SIG-M5 treated with dmso at 0.1 percent for 504 hours (cell line): ENCODE measurements at regions not wholly inside any gene's neighbourhood (a gene's known extent, or its start where the extent isn't known, plus 50 kb on each side); places are given as distances from the start of the nearest gene placed in this dataset.
"Not testable (repeated sequence)": the region's sequence is repeated elsewhere in the genome, so short reads cannot be mapped to it uniquely, and the experiment has no call there.

Experiments used
- DNase-seq: peaks from one replicate; lab custom pipeline; 2025; ENCODE audit not compliant: unreplicated experiment; lab: John Stamatoyannopoulos, UW

GRCh38 chr2:55772109-55772980 lies 78.7 kb upstream of the PNPT1 start:
- DNase-seq = no peak

DNA sequence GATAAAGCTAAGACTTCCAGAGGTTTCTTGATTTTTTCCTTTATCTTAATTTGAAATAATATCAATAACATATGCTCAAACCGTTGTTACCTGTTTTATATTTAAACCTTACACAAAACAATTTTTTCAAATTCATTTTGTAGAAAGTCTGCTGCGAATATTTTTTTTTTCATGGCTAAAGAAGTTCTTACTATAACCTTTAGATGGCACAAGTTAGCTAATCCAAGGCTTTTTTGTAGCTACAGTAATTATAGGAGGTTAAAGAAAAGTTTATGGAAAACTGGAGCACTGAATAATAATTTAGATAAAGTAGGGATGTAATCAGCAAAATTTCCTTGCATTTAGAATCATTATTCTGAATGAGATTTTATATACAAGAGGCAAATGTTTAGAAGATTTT lies 78.0 kb upstream of the PNPT1 start:
- peak; percentile 11 for DNase-seq

DNA sequence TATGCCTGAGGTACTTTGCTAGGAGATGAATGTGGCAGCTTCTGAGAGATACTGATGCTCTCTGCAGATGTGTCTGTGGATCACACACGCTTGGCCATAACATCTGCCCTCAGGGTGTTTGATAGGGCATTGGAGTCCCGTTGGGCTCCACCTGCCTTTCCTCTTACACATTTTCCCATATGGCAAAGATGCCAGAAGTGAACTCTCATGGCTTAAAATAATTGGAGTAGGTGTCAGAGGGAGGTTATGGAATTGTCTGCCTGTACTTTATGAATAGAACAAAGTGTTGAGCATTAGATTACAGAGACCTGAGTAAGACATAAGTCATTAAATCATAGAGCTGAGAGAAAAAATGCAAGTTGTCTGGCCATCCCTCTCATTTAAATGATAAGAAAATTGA lies 75.3 kb upstream of the PNPT1 start:
- no peak for DNase-seq

GRCh38 chr2:55766947-55767346 lies 73.3 kb upstream of the PNPT1 start:
- DNase-seq = no peak

- DNase-seq = not testable (repeated sequence)
Observed at GRCh38 chr2:55765708-55766107, 72.1 kb upstream of the PNPT1 start.

DNA sequence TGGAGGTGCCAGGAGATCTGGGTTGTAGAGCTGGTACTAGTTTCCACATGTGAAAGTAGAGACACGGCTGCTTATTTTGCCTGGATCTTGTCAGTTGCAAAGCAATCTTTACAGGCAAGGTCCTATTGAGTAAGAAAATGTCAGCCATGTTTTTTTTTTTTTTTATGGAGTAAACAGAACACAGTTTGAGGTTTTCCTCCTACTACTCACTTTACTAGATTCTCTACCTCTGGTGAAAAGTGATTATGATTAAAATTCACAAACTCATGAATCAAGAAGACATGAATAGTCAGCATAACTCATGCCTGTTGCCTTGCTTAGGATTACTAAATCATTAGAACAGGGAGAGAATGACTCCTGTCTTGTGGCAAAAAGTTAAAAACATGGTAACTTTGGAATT lies 70.1 kb upstream of the PNPT1 start:
- no peak for DNase-seq

DNA sequence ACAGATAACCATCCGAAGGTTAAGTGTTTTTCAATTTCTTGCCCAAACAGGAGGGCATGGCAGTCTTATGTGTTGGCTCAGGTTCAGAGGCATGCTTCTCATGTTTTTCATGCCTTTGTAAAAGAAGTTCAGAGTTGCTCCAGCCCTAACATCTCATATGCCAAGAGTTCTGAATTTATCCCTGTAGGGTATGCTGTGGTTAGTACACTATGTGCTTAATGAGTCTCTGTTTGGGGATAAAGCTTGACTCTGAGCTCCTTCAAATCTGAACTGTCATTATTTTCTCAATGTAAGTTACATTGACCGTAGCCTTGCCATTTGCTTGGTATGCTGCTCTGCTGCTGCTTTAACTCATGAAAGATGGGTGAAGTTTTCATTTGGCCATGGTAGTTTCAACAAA lies 67.9 kb upstream of the PNPT1 start:
- DNase-seq = no peak

DNA sequence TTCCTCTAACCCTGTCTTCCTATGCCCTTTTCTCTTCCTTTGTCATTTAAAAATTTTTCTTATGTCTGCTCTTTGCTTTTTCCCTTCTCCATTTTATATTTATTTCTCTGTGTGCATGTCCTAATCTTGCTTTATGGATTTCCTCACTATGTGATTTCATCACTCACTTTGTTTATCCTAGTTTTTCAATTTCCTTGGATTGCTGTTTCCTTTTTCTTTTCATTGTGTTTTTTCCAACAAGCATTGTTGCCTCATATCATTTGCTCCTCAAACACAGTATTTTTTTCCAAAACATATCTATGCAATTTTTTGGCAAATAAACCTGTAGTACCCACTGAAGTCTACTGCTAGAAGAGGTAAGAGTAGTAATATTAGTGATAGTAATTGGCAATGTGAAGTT lies 67.4 kb upstream of the PNPT1 start:
- no peak for DNase-seq

GRCh38 chr2:55760125-55760524 lies 66.5 kb upstream of the PNPT1 start:
- DNase-seq = no peak

GRCh38 chr2:55759271-55759921 lies 65.8 kb upstream of the PNPT1 start:
- no peak for DNase-seq

GRCh38 chr2:55751966-55752365 lies 58.3 kb upstream of the PNPT1 start:
- no peak for DNase-seq

- no peak for DNase-seq
Observed at GRCh38 chr2:55743583-55743982, 49.9 kb upstream of the PNPT1 start.
